Activated CD4-positive, alpha-beta T cell treated with anti-CD3 and anti-CD28 coated beads, Interleukin-2, amount 10 ng/mL, durations not matched to agents 7 days and 5 days (primary cell): ENCODE measurements at regions not wholly inside any gene's neighbourhood (a gene's known extent, or its start where the extent isn't known, plus 50 kb on each side); places are given as distances from the start of the nearest gene placed in this dataset.

Source experiments
- CTCF ChIA-PET: fragments of 350-600 bp; sonication (Branson Sonifier 250); formaldehyde crosslinking; loops from one replicate; lab custom pipeline; 2021; ENCODE audit warnings: antibody characterized with exemption; lab: Charles Lee
- POLR2A ChIA-PET: fragments of 350-600 bp; sonication (Branson Sonifier 250); formaldehyde crosslinking; loops from one replicate; lab custom pipeline; 2021; ENCODE audit warnings: antibody characterized with exemption; lab: Charles Lee
- DNase-seq: peaks from one replicate; pipeline ENCODE4 v3.0.0-alpha.2; 2020
- H3K27ac Mint-ChIP-seq: one replicate; pipeline ENCODE4 v1.8.0; 2021; ENCODE audit warnings: mild to moderate bottlenecking, moderate library complexity, mixed read lengths
- H3K27me3 Mint-ChIP-seq: one replicate; pipeline ENCODE4 v1.8.0; 2021; ENCODE audit warnings: mixed read lengths
- H3K36me3 Mint-ChIP-seq: one replicate; pipeline ENCODE4 v1.8.0; 2021; ENCODE audit warnings: low read depth, mixed read lengths
- H3K4me1 Mint-ChIP-seq: one replicate; pipeline ENCODE4 v1.8.0; 2021; ENCODE audit warnings: mixed read lengths
- H3K4me3 Mint-ChIP-seq: one replicate; pipeline ENCODE4 v1.8.0; 2021; ENCODE audit warnings: mild to moderate bottlenecking, moderate library complexity, mixed read lengths
- H3K9me3 Mint-ChIP-seq: one replicate; pipeline ENCODE4 v1.8.0; 2021; ENCODE audit warnings: mixed read lengths

DNA sequence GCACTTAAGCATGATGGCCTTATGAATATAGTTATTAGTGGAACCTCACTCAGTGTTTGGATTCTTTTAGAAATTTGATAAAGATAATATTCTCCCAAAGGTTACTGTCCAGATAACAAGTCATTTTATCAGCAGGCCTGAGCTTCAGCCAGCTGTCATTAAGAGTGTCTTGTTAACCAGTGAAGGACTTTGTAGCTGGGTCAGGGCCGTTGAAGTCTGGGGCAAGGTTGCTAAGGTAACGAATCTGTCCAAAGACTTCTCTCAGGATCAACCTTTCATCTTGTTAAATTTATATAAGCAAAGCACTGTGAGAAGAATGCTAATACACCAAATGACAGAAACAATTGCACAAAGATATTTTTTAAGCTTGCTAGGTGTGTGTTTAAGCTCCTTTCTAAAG is 271.3 kb upstream of the TMPO start:
- Mint-ChIP-seq H3K4me1 (no peaks in the 10 kb centered on the region), H3K4me3 (no peak overlapping the region), H3K27ac (no peak overlapping the region), H3K27me3 (peaks cover 4% of the 10 kb centered on the region), H3K9me3 (no peaks in the 10 kb centered on the region), H3K36me3 (no peaks in the 10 kb centered on the region)
- ChIA-PET POLR2A (no interaction called here), CTCF (no interaction called here)
- DNase-seq, result no peak

DNA sequence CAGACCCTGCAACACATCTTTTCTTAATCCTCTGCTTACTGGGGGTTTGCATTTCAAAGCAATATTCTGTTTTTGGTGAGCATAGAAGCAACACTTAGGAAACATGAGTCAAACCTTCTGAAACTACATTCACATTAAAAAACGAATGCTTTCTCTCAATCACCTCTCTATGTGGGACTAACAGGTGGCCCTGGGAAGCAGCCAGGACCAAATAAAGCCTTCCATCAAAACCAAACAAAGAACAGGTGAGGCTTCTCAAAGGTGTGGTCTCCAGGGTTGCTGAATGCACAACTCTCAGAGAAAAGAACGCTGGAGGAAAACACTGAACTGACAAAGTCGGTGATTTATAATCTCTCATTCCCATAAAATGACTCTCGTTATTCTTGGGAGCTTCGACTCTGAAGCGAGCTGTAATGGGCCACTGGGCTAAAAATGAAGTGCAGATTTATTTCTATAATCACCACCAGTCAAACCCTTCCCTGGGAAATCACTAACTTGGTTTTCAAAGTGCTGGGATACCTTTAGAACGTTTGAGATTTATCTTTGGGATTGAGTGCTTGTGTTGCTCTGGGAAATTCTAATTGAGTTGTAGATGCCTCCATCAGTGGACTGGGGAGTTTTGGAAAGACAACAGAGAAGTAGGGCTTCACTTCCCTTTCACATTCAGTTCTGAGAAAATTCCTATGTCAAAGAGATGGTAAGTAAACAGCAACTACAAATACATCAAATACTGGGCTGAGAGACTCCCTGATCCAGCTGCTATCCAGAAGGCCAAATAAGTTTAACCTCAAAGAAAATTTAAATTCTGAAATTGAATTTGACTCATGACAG is 262.0 kb upstream of the TMPO start:
- ChIA-PET POLR2A (interaction anchor here (0.7 kb wide), 1 partner anchor 49 kb away, joined by 3 read pairs; no protein-coding TSS in a partner anchor), CTCF (interaction anchor here (0.7 kb wide), 1 partner anchor 376 kb away, joined by 3 read pairs; no protein-coding TSS in a partner anchor)
- no peaks in the 10 kb centered on the region for H3K27me3 Mint-ChIP-seq

DNA sequence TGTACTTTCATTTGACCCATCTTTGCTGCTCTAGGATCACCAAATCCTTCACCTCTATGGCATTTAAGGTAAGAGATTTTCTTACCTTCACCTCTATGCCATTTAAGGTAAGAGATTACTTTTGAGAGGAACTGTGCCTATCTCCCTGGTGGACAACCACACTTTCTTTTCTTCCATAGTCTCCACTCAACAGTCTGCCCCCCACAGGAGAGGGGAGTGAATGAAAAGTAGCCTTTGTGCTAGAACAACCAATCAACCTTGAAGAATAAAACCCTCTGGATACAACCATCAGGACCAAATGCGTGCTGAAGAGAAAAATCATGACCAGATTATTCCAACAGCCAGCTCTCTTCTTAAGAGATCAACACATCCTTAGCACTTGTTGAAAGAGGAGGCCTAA is 258.6 kb upstream of the TMPO start:
- H3K27me3 Mint-ChIP-seq, result no peaks in the 10 kb centered on the region
- DNase-seq, result no peak
- POLR2A ChIA-PET, result no interaction called here
- no peaks in the 10 kb centered on the region for H3K9me3 Mint-ChIP-seq
- CTCF ChIA-PET, result no interaction called here
- H3K4me3 Mint-ChIP-seq, result no peak overlapping the region
- H3K4me1 Mint-ChIP-seq, result no peaks in the 10 kb centered on the region
- H3K36me3 Mint-ChIP-seq, result no peaks in the 10 kb centered on the region
- no peak overlapping the region for H3K27ac Mint-ChIP-seq

More for the DNA sequence above, 262.0 kb upstream of the TMPO start:
- H3K4me3 Mint-ChIP-seq, result no peak overlapping the region
- H3K4me1 Mint-ChIP-seq, result no peaks in the 10 kb centered on the region
- no peak overlapping the region for H3K27ac Mint-ChIP-seq
- no peak for DNase-seq
- H3K9me3 Mint-ChIP-seq, result no peaks in the 10 kb centered on the region
- no peaks in the 10 kb centered on the region for H3K36me3 Mint-ChIP-seq

DNA sequence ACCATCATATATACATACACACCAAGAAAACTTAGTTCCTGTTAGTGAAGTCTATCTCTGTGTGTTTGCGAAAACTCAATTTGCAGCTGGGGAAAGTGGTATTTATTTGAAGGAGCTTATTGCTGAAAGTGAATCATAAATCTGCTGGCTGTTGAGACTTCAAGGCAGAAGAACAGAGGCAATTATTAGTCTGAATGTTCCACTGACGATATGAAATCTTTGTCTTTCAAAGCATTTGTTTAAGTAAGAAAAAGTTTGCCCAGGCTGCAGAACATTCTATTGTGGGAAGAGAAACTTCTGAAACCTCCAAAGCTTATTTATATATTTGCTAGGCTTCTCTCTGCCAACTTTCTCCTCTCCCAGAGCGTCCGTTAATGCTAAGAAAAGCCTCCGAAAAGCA is 255.7 kb upstream of the TMPO start:
- H3K27me3 Mint-ChIP-seq, result no peaks in the 10 kb centered on the region
- H3K27ac Mint-ChIP-seq, result no peak overlapping the region
- no peak overlapping the region for H3K4me3 Mint-ChIP-seq
- H3K36me3 Mint-ChIP-seq, result no peaks in the 10 kb centered on the region
- H3K4me1 Mint-ChIP-seq, result no peaks in the 10 kb centered on the region
- no peaks in the 10 kb centered on the region for H3K9me3 Mint-ChIP-seq
- no peak for DNase-seq
- ChIA-PET POLR2A (no interaction called here), CTCF (no interaction called here)

DNA sequence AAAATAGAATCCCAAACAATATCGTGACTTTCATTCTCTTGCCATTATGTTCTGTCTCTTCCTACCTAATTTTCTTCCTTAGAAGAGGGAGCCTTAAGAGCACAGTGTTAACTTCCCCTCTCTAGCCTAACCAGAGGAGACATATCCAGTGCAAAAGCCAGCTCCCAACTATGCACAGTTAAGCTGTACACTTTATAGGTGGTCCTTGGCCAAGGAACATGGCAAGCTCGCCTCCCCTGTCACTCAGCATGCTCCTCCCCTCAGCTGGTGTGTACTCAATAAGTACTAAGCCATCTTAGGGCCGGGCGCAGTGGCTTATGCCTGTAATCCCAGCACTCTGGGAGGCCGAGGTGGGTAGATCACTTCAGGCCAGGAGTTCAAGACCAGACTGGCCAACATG is 255.1 kb upstream of the TMPO start:
- POLR2A ChIA-PET, result no interaction called here
- CTCF ChIA-PET, result no interaction called here
- Mint-ChIP-seq H3K36me3 (no peaks in the 10 kb centered on the region), H3K27me3 (no peaks in the 10 kb centered on the region), H3K27ac (no peak overlapping the region), H3K4me3 (no peak overlapping the region), H3K9me3 (no peaks in the 10 kb centered on the region), H3K4me1 (no peaks in the 10 kb centered on the region)
- no peak for DNase-seq

DNA sequence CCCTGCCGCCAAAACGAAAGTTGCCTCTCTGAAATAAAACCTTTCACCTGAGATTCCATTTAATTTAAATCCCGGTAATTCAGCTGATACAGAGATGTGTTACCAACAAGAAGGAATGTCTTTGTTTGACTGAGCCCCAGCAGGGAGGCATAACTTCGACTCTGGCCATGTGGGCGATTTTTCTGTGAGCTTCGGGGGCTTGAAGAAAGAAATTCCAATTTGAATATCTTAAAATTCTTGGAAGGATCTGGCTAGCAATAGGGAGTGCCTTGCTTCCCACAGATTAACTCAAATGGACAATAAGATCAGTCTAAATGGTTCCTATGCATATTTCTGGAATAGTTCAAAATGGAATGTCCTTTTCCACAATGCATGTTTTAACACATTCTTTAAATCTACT is 252.5 kb upstream of the TMPO start:
- no peak overlapping the region for H3K27ac Mint-ChIP-seq
- peaks cover under 1% of the 10 kb centered on the region for H3K9me3 Mint-ChIP-seq
- POLR2A ChIA-PET, result no interaction called here
- H3K4me3 Mint-ChIP-seq, result no peak overlapping the region
- no peaks in the 10 kb centered on the region for H3K36me3 Mint-ChIP-seq
- CTCF ChIA-PET, result no interaction called here
- peaks cover under 1% of the 10 kb centered on the region for H3K27me3 Mint-ChIP-seq
- DNase-seq, result no peak
- H3K4me1 Mint-ChIP-seq, result no peaks in the 10 kb centered on the region

DNA sequence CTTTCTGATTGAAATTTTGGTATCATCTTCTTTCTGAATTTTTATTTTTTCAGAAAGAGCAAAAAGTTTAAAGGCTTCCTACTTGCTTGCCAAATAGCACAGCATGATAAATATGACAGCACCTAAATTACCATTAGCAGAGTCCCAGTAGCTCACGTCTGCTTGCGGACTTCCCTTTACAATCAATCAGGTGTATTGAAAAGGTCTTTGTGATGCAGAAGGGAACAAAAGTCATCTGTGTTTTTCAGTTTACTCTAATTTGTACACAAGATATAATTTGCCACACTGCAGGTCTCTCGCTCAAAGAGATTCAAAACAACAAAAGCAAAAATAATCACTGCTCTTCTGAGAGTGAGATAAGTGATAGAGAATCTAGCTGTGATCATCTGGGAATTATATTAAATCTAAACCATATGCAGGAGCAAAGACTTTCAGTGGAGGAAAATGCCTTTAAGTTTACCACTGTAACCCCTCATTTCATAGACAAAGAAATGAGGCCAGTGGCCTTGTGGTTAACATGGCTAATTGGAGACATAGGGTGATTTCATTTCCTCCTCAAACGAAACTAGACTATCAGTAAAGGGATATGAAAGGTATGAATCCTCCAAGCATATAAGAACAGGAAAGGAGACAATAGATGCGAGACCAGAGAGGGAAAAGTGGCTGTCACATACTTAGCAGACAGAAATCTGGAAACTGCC is 240.8 kb upstream of the TMPO start:
- Mint-ChIP-seq H3K27ac (no peak overlapping the region), H3K4me1 (no peaks in the 10 kb centered on the region), H3K9me3 (no peaks in the 10 kb centered on the region), H3K27me3 (peaks cover 9% of the 10 kb centered on the region), H3K36me3 (no peaks in the 10 kb centered on the region), H3K4me3 (no peak overlapping the region)
- POLR2A ChIA-PET, result no interaction called here
- CTCF ChIA-PET, result no interaction called here
- DNase-seq, result no peak

DNA sequence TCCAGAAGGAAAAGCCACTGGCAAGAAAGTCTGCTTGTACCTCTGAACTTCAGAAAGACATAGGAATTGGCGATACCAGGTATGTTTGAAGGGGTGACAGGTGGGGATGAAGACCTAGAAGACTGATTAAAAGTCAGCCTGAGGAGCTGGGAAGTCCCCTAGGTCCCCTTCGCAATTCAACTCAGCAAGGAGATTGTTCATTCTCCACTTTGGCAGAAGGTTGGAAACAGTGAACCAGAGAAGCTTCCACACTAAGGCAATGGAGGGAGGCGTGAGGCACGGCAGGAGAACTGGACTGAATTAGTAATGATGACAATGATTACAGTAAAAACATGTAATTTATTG is 240.3 kb upstream of the TMPO start:
- Mint-ChIP-seq H3K4me1 (no peaks in the 10 kb centered on the region), H3K4me3 (no peak overlapping the region), H3K9me3 (no peaks in the 10 kb centered on the region), H3K27ac (no peak overlapping the region), H3K27me3 (peaks cover 8% of the 10 kb centered on the region), H3K36me3 (no peaks in the 10 kb centered on the region)
- no peak for DNase-seq
- ChIA-PET POLR2A (no interaction called here), CTCF (no interaction called here)

DNA sequence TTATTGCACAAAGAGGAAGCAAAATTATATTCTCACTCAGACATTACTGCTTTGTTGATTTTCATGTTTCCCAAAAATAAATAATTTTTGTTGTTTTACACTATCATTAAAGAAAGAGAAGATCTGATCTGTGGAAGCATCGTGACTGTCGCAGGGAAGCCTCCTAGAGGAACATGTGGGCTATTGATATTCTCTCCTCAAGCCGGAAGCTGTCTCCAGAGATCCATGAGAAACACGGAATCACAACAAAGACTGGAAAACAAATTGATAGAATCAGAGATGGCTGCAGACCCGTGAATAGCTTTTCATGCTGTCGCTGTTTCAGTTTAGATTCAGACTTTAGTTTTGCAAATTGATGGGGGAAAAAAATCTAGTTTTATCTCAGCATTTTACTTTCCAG is 235.2 kb upstream of the TMPO start:
- Mint-ChIP-seq H3K36me3 (no peaks in the 10 kb centered on the region), H3K9me3 (no peaks in the 10 kb centered on the region), H3K4me3 (no peak overlapping the region), H3K4me1 (no peaks in the 10 kb centered on the region), H3K27ac (no peak overlapping the region), H3K27me3 (peaks cover 3% of the 10 kb centered on the region)
- CTCF ChIA-PET, result no interaction called here
- no peak for DNase-seq
- POLR2A ChIA-PET, result no interaction called here

DNA sequence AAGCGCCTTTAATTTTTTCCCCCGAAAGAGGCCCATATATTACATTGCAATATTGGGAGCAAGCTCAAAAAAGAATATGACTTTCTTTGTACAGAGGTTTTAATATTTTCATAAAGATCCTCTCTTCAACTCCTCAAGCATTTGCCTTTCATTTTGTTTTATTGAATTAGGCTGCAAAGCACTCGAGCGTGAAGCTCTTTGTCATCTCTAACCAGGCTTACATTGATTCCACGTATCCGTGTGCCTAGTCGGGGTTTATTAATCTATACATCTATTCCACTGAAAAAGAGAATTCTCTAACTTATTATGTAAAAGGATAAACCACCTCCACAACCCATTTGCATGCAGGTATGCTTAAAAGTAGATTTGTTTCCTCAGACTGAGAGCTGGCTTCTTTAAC is 234.8 kb upstream of the TMPO start:
- Mint-ChIP-seq H3K27ac (no peak overlapping the region), H3K36me3 (no peaks in the 10 kb centered on the region), H3K9me3 (no peaks in the 10 kb centered on the region), H3K4me3 (no peak overlapping the region), H3K4me1 (no peaks in the 10 kb centered on the region), H3K27me3 (peaks cover 3% of the 10 kb centered on the region)
- POLR2A ChIA-PET, result no interaction called here
- CTCF ChIA-PET, result no interaction called here
- no peak for DNase-seq

DNA sequence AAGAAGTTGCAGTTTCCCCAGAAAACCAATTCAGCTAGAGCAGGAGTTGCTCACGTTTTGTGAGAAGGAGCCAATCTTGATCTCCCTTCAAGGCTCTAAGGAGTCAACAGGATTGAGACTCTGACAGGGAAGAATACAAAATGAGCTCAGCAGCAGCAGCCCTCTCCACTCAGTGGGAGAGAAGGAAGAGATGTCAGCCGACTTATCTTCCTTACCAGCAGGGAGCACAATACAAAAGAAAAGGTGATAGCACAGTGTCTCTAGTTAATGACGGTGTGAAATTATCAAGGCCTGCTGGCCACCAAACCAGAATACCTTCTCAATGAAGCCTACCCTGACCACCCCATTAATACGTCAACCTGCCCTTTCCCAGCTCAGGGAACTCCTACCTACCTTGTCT is 223.6 kb upstream of the TMPO start:
- Mint-ChIP-seq H3K27ac (no peak overlapping the region), H3K27me3 (peaks cover 28% of the 10 kb centered on the region)

DNA sequence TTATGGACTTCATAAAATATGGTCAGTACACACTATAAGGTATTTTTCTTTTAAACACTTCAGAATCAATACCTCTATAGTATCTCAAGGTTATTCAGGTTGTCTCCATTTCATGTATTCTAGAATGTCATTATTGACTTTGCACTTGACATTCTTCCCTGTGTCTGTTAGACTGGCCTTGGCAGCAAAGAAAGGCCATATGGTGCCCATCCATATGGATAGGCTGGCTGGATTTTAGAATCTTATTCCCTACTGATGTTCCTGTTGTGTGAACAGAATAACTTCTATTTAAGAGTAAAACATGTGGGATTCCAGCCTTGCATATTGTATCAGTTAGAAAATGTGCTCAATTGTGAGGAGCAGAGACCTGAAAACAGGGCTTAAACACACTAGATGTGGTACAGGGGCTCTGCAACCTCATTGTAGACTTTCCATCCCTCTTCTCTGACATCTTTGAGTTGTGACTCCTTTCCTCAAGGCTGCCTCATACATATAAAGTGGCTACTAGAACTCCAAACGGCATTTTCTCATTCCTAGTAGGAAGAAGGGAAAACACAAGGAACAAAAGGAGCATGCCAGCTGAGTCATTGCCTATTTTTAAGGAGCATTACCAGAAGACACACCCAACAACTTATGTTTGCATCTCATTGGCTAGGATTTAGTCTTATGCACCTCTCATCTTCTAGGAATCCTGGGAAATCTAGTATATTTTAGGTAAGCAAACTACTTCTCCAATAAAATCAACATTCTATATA is 221.2 kb upstream of the TMPO start:
- Mint-ChIP-seq H3K36me3 (no peaks in the 10 kb centered on the region), H3K27ac (no peak overlapping the region)
- POLR2A ChIA-PET, result no interaction called here

More for the DNA sequence above, 223.6 kb upstream of the TMPO start:
- no peaks in the 10 kb centered on the region for H3K9me3 Mint-ChIP-seq
- no peak for DNase-seq
- H3K4me3 Mint-ChIP-seq, result no peak overlapping the region
- POLR2A ChIA-PET, result no interaction called here
- CTCF ChIA-PET, result no interaction called here
- H3K36me3 Mint-ChIP-seq, result no peaks in the 10 kb centered on the region
- H3K4me1 Mint-ChIP-seq, result no peaks in the 10 kb centered on the region

DNA sequence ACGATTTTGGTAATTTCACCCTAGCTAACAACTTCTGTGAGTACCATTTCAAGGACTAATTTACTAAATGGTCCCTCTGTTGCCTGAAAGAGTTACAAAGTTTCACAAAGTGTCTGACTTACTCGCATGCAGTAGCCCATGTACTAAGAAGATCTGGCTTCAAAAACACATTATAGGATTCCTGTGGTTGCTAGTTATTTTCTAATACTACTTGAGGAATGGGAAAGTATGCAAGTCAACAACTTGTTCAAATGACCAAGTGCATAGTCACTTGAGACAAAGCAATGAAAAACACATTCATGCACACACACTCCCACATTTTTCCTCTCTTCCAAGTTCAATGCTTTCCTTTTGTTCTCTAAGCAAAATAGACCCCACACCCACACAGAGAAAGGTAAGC is 219.7 kb upstream of the TMPO start:
- peaks cover 14% of the 10 kb centered on the region for H3K27me3 Mint-ChIP-seq
- ChIA-PET CTCF (no interaction called here), POLR2A (no interaction called here)
- H3K36me3 Mint-ChIP-seq, result no peaks in the 10 kb centered on the region
- H3K4me3 Mint-ChIP-seq, result no peak overlapping the region
- no peaks in the 10 kb centered on the region for H3K9me3 Mint-ChIP-seq
- no peak overlapping the region for H3K27ac Mint-ChIP-seq
- no peak for DNase-seq
- no peaks in the 10 kb centered on the region for H3K4me1 Mint-ChIP-seq

More for the DNA sequence above, 221.2 kb upstream of the TMPO start:
- CTCF ChIA-PET, result no interaction called here
- H3K27me3 Mint-ChIP-seq, result peaks cover 18% of the 10 kb centered on the region
- no peak for DNase-seq
- H3K4me1 Mint-ChIP-seq, result no peaks in the 10 kb centered on the region
- no peak overlapping the region for H3K4me3 Mint-ChIP-seq
- H3K9me3 Mint-ChIP-seq, result no peaks in the 10 kb centered on the region
